Osteocyte (in vitro differentiated cells): ENCODE measurements at regions not wholly inside any gene's neighbourhood (a gene's known extent, or its start where the extent isn't known, plus 50 kb on each side); places are given as distances from the start of the nearest gene placed in this dataset.

Source experiments
- DNase-seq: peaks from one replicate; pipeline ENCODE4 v3.0.0; 2021; ENCODE audit warnings: mixed read lengths; ENCODE audit not compliant: unreplicated experiment; ENCODE audit errors: extremely low spot score
- H3K27ac Mint-ChIP-seq: one replicate; pipeline ENCODE4 v1.8.0; 2021; ENCODE audit warnings: mild to moderate bottlenecking, mixed read lengths; ENCODE audit not compliant: unreplicated experiment
- H3K27me3 Mint-ChIP-seq: one replicate; pipeline ENCODE4 v1.8.0; 2021; ENCODE audit warnings: mixed read lengths; ENCODE audit not compliant: unreplicated experiment
- H3K36me3 Mint-ChIP-seq: one replicate; pipeline ENCODE4 v1.8.0; 2021; ENCODE audit warnings: mixed read lengths; ENCODE audit not compliant: unreplicated experiment
- H3K4me1 Mint-ChIP-seq: one replicate; pipeline ENCODE4 v1.8.0; 2021; ENCODE audit warnings: mixed read lengths; ENCODE audit not compliant: unreplicated experiment
- H3K4me3 Mint-ChIP-seq: one replicate; pipeline ENCODE4 v1.8.0; 2021; ENCODE audit warnings: mild to moderate bottlenecking, moderate library complexity, mixed read lengths; ENCODE audit not compliant: unreplicated experiment
- H3K9me3 Mint-ChIP-seq: one replicate; pipeline ENCODE4 v1.8.0; 2021; ENCODE audit warnings: mixed read lengths; ENCODE audit not compliant: unreplicated experiment
- CTCF ChIP-seq: fragments of 200-600 bp; sonication (generic); IDR thresholded peaks from 2 replicates; pipeline ENCODE4 v1.5.0; 2021; ENCODE audit warnings: antibody characterized with exemption, mild to moderate bottlenecking, moderate library complexity

GRCh38 chr13:82522872-82523271 is 1359.4 kb downstream of the SLITRK1 start:
- no peak for DNase-seq
- Mint-ChIP-seq H3K9me3 (no peaks in the 10 kb centered on the region), H3K36me3 (no peaks in the 10 kb centered on the region), H3K4me1 (no peaks in the 10 kb centered on the region), H3K4me3 (no peak overlapping the region), H3K27me3 (no peaks in the 10 kb centered on the region), H3K27ac (no peak overlapping the region)
- TF ChIP-seq CTCF: no peak

GRCh38 chr13:82506805-82507414 is 1375.4 kb downstream of the SLITRK1 start:
- Mint-ChIP-seq H3K4me1 (peaks cover 6% of the 10 kb centered on the region), H3K27ac (no peak overlapping the region), H3K36me3 (no peaks in the 10 kb centered on the region), H3K4me3 (no peak overlapping the region), H3K9me3 (no peaks in the 10 kb centered on the region), H3K27me3 (no peaks in the 10 kb centered on the region)
- no peak for TF ChIP-seq CTCF
- no peak for DNase-seq

- Mint-ChIP-seq H3K4me3 (no peak overlapping the region), H3K27me3 (no peaks in the 10 kb centered on the region), H3K4me1 (peaks cover 6% of the 10 kb centered on the region), H3K27ac (no peak overlapping the region), H3K36me3 (no peaks in the 10 kb centered on the region), H3K9me3 (no peaks in the 10 kb centered on the region)
- no peak for TF ChIP-seq CTCF
- no peak for DNase-seq
Observed at GRCh38 chr13:82501834-82502233, 1380.4 kb downstream of the SLITRK1 start.

- no peaks in the 10 kb centered on the region for H3K36me3 Mint-ChIP-seq
- H3K9me3 Mint-ChIP-seq: peaks cover 3% of the 10 kb centered on the region
- TF ChIP-seq CTCF: peak; percentile 40
- H3K4me1 Mint-ChIP-seq: no peaks in the 10 kb centered on the region
- DNase-seq: no peak
- no peak overlapping the region for H3K4me3 Mint-ChIP-seq
- H3K27me3 Mint-ChIP-seq: no peaks in the 10 kb centered on the region
- no peak overlapping the region for H3K27ac Mint-ChIP-seq
Observed at GRCh38 chr13:82480415-82480814, 1401.9 kb downstream of the SLITRK1 start.

- Mint-ChIP-seq H3K27me3 (no peaks in the 10 kb centered on the region), H3K9me3 (no peaks in the 10 kb centered on the region), H3K27ac (no peak overlapping the region), H3K4me1 (no peaks in the 10 kb centered on the region), H3K4me3 (no peak overlapping the region), H3K36me3 (no peaks in the 10 kb centered on the region)
- no peak for TF ChIP-seq CTCF
- no peak for DNase-seq
Observed at GRCh38 chr13:82477436-82477835, 1404.8 kb downstream of the SLITRK1 start.
